T1000 (cell line): ENCODE measurements at regions not wholly inside any gene's neighbourhood (a gene's known extent, or its start where the extent isn't known, plus 50 kb on each side); places are given as distances from the start of the nearest gene placed in this dataset.
"Not testable (repeated sequence)": the region's sequence is repeated elsewhere in the genome, so short reads cannot be mapped to it uniquely, and the experiment has no call there.

Source experiments
- DNase-seq: peaks from one replicate; lab custom pipeline; 2025; ENCODE audit warnings: mixed read lengths; lab: John Stamatoyannopoulos, UW

DNA sequence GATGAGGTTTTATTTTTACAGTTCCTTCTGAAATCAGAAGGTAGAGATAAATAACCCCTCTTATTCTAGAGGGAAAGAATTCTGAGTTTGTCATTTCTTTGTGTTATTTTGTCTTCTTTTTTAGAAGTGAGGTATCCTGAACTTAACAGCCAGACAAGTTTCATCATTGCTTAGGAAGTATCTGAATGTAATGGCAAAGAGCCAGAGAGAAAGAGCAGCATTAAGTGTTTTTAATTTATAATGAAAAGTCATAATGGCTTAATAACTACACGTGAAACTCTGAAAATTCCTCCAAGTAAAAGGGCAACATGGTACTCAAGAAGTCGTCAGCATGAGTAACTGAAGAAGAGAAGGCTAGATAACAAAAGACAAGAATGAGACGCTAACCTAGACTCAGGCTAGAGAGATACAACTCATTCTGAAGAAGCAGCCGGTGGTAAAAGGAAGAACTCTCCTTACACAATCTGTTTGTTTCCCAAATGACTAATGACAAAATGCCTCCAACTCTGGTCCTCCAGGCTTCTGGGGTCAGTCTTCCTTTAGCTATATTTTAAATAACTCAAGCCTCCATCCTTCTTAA is 116.2 kb upstream of the NECTIN3 start:
- DNase-seq, result no peak

DNA sequence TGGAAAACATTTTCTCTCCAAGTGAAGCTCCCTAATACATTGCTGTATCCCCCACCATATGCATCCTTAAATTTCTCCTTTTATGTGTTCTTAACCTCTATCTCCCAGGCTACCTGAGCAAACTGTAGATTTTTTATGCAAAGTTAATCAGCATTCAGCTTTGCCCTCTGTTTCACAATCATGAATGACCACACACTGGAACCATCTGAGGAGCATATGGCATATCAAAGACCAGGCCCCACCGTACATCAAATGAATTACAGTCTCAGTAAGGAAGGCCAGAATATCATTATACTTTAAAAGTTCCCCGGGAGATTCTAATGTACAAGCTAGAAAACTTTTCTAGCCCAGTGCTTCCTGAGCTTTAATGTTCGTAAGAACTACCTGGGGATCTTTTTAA is 115.5 kb upstream of the NECTIN3 start:
- DNase-seq, result no peak

DNA sequence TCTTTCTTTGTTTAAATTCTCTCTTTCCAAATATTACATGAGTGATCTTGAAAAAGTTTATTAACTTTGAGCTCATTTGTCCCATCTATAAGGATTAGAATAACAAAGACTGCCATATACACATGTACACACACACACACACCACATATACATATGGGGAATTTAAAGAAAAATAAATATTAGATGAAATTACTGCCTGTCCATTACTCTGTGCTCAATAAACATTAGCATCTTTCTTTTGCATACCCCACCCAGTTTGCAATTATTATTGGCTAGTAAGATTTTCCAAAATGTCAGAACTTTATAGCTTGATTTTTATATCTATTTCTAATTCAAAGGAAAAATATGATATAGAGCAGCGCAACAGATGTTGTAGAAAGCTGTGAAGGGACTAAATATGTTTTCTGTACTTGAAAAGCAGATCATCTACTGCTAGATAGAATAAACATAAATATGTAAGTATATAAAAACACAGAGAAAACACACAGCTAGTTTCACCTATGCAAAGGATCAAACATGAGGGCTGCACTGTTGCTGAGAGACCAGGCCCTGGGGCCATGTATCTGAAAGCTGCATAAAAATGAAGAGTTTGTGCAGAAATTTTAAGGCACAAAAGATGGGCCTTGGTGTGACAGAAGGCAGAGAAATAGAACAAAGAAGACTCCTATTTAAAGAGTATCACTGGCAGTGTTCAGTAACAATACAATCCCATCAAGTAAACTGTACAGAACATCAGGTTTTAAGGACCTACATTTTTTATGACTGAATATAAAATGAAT is 114.2 kb upstream of the NECTIN3 start:
- DNase-seq, result no peak

DNA sequence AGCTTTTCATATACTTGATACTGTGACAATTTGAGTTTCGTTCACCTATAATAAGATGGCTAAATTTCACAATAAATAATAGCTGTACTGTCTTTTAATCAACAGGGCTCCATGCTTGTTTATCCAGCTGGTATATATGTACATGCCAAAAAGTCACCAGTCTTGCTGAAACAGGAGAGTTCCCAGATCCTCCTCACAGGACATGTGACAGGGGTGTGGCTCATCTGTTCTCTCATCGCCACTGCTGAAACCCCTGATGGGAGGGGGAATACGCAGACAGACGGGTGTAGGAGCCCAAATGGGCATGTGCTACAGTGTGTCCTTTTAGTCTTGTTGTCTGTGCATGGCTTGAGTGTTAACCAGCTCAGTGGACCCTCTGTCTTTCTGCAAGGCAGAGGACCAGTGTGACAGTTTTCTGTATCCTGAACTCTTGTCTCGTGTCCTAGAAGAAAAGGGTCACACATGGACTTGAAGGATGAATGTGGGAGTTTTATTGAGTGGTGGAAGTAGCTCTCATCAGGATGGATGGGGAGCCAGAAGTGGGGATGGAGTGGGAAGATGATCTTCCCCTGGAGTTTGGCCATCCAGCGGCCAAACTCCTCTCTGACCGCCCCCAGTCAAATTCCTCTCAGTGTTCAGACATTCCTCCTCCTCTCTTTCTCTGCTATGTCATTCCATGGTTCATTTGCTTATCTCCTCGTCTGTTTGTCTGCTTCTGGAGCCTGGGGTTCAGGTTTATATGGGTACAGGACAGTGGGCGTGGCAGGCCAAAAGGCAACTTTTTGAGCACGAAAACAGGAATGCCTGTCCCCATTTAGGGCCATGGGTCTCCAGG is 113.1 kb upstream of the NECTIN3 start:
- DNase-seq, result no peak

DNA sequence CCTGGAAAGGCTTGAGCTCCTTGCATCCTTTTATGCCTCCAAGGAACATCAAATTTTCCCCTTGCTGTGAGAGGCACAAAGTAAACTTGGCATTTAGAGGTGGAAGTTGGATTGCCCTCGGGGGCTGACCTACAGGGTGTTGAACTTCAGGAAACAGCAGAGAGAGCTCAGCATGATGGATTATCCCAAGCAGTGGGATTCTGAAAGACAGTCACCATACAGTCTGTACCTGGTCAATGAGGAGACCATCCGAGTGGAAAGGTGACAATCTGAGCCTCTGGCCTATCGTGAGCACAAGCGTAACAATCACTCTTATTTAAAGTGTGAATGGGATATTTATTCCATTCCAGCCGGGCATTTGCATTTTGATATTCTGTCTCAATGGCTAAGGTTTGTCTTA is 105.6 kb upstream of the NECTIN3 start:
- DNase-seq, result no peak

DNA sequence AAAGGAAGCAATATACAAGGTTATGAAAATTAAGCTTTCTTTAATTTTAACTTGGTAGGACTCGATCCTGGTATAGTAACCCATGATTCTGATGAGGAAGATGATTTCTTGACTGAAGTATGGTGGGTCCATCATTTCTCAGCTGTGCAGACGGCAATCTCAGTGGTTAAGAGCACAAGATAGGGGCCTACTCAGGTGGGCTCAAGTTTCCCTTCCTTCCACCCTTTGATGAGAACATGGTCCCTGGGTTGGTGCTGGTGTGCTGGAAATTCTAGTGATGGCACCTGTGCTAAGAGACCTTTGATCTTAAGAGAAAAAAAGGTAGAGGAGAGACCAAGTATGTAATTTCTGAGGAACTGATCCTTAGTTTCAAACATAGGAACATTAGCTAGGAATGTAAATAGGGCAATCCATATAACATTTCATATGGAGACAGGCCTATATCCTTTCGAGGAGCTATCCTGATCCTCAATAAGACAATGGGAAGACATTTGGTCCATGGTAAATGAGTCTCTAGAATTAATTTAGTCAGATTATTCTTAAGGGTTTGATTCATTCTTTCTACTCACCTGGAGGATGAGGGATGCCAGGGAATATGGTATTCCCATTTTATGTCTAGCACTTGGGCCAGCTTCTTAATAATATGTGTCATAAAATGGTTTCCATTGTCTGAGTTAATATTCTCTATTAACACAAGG is 104.5 kb upstream of the NECTIN3 start:
- DNase-seq, result no peak

DNA sequence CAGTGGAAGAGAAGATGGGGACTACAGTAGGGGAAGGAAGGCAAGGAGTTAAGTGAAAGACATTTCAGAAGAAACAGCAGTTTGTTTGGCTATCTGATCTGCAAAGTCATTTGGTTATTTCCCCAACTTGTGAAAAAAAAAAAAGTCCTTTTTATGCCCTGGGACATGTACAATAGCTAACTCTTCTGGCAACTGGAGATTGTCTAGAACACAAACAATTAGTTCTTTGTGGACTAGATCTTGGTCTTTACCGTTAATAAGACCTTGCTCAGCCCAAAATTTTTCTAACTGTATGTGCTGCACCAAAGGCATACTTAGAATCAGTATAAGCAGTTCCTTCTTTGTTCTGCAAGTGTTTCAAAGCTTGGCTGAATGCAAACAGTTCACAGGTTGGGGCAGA is 103.5 kb upstream of the NECTIN3 start:
- DNase-seq, result no peak

DNA sequence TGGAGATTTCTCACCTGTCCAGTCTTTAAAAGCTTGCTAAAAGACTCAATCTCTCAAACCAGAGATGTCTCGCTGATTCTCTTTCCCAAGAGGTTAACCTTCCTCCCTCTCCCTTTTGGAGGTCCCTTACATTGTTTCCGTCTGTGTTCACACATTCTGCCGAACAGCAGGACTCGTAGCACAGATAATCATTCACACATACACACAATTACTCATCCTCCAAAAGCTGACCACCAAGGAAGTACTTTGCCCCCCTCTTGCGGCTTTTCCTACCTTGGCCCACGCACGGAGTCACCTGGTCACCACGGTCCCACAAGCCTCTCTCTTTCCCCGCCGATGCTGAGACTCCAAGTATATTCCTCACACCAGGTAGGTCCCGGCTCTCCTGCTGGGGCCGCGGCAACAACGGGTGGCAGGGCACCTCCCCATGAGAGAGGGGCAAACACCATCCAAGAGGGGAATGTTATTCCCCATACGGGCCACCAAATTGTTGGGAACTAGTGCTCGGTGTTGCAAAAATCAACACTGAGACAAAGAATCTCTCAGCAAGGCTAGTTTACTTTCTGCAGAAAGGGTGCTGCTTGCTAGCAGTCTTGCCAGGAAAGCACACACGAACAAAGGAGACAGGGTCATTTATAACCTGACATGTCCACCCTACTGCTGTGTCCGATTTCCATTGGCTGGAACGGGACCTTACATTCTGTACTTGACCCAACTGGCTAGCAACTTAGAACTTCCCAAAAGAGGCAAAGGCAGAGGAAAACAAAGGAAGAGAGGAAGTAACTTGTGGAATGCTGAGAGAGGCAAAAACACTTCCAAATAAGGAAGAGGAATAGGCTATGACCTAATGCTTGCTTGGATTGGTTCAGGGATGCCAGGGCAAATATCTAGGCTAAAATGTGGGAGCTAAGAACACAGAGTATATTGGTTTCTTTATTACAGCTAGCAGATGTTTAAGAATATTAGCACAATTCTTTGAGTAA is 102.1 kb upstream of the NECTIN3 start:
- peak; percentile 75 for DNase-seq

DNA sequence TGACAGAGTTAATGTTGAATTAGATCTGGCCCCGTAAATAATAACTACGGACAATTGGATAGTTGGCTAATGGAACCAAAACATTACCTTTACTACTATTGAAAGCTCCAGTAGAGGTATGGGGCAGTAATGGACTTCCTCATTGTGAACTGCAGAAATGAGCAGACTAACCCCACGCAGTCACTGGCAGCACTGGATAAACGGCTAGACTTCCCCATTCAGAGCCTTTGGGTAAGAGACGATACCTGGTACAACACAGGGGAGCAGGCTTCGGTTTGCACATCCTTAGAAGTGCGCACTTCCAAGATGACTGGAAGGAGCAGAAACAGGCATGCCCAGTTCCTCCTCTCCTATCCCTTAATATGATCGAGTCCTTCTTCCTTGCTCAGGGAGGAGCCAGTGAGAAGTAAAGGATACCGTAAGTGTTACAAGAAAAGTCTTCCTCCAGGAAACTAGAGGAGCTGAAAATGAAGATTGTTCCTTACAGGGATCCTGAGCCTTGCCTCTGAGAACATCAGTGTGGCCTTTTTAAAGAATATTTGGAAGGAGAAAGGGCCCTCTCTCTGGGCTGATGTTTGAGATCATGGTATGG is 100.5 kb upstream of the NECTIN3 start:
- DNase-seq, result peak; percentile 40

DNA sequence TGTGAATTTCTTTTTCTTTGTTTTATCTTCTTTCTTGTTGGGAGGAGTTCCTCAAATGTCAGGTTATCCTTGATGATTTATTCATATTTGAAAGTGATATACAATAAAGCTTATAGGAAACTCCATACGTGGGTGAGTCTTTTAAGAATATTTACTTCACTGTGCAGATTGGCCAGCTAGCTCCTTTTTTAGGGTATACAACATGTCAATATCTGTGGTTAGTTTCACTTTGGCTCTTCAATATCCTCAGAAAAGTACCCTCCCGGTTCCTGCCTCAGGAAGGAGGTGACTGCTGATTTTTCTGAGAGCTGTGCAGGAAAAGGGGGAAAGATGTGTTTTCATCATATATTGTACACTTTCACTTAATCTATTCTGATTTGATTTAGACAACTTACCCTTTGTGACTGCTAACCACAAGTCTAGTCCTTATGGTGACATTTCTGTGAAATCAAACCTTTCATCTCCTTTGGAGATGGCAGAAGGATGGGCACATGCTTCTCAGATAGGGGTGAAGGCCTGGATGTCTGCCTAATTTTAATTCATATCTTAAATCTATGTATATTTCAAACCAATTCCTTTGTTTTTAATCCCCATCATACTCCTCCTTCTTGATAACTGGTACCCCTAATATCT is 98.2 kb upstream of the NECTIN3 start:
- DNase-seq, result no peak

DNA sequence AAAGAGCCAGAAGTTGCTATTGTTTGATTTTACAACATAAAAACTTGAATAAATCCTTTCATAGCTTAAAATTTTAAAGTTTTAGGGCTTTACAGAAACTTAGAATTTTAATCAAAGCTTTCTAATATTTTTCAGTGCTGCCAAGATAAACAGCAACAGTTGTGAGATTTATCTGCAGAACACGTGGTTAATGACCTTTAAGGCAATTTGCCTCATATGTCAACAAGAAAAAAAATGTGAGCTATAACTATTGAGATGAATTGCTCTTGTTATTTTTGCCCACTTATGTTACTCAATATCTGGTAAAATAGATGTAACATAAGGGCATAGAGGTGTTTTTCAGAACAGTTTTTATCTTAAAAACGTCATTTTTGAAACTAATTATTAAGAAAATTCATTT is 96.7 kb upstream of the NECTIN3 start:
- DNase-seq, result no peak

DNA sequence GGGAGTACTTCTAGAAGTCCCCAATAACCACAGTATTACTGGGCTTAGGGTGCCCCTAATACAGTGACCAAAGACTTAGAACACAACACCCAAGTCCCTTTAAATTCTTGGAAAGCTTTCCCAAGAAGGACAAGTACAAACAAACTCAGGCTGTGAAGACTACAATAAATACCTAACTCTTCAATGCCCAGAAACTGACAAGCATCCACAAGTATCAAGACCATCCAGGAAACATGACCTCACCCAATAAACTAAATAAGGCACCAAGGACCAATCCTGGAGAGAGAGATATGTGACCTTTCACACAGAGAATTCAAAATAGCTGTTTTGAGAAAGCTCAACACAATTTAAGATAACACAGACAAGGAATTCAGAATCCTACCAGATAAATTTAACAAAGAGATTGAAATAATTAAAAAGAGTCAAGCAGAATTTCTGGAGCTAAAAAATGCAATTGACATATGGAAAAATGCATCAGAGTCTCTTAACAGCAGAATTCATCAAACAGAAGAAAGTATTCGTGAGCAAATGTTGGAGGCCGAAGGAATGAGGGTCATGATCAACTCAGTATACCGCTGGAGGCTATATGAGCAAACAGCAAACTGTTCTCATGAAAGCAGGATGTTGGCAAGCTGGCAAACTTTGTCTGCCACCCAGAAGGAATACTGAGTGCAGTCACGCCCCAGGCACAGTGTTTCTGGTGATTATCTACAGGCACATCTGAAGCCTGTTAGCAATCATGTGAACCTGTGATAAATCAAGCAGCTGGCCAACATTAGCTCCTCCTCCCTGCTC is 87.0 kb upstream of the NECTIN3 start:
- DNase-seq, result peak; percentile 58

DNA sequence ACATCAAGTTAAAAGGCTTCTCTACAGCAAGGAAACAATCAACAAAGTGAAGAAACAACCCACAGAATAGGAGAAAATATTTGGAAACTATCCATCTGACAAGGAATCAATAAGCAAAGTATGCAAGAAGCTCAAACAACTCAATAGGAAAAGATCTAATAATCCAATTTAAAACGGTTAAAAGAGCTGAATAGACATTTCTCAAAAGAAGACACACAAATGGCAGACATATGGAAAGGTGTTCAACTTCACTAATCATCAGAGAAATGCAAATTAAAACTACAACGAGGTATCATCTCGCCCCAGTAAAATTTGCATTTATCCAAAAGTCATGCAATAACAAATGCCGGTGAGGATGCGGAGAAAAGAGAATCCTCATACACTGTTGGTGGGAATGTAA is 82.2 kb upstream of the NECTIN3 start:
- no peak for DNase-seq

DNA sequence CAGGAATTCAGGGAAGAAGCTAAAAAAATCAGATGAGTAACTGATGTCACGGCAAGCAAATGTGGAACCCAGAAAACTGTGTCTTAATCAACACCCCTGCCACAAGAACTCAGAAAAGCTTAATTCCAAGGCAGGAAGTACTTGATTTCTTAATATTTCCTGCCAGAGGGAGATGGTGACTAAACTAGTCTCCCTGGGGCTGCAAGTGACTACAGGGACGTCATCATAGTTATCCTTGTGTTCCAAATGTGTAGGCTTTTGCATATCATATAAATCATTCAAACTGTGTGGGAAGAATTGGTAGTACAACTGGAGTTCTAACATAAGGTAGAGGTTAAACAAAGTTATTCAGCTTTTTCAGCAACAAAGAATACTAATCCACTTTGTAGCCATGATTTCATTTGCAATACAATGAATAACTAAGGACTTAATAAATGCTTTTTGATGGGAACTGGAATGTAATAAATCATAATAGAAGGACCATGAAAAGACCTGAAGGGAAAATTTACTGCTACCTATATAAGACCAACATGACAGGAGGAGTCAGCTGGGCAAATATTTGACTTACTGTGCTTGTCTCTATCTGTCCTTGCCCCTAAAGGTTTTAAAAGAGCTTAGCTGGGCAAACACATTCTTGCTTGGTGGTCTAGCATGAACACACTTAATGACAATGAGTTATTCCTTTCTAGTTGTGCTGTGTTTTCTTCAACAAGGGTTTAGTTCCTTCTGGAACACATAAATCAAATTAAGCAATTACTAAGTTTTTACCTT is 76.0 kb upstream of the NECTIN3 start:
- no peak for DNase-seq

DNA sequence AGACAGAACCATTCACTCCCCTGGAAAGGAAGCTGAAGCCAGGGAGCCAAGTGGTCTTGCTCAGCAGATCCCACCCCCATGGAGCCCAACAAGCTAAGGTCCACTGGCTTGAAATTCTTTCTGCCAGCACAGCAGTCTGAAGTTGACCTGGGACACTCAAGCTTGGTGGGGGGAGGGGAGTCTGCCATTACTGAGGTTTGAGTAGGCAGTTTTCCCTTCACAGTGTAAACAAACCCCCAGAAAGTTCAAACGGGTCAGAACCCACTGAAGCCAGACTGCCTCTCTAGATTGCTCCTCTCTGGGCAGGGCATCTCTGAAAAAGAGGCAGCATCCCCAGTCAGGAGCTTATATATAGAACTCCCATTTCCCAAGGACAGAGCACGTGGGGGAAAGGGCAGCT is 72.8 kb upstream of the NECTIN3 start:
- not testable (repeated sequence) for DNase-seq

DNA sequence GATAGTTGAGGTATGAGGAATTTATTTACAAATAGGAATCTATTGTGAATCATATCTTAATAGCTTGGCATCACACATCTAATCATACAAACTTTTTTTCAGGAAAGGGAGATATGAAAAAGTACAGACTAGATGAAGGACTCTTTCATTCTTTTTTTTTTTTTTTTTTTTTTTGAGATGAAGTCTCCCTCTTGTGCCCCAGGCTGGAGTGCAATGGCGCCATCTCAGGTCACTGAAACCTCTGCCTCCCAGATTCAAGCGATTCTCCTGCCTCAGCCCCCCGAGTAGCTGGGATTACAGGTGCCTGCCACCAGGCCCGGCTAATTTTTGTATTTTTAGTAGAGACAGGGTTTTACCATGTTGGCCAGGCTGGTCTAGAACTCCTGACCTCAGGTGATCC is 65.1 kb upstream of the NECTIN3 start:
- not testable (repeated sequence) for DNase-seq

DNA sequence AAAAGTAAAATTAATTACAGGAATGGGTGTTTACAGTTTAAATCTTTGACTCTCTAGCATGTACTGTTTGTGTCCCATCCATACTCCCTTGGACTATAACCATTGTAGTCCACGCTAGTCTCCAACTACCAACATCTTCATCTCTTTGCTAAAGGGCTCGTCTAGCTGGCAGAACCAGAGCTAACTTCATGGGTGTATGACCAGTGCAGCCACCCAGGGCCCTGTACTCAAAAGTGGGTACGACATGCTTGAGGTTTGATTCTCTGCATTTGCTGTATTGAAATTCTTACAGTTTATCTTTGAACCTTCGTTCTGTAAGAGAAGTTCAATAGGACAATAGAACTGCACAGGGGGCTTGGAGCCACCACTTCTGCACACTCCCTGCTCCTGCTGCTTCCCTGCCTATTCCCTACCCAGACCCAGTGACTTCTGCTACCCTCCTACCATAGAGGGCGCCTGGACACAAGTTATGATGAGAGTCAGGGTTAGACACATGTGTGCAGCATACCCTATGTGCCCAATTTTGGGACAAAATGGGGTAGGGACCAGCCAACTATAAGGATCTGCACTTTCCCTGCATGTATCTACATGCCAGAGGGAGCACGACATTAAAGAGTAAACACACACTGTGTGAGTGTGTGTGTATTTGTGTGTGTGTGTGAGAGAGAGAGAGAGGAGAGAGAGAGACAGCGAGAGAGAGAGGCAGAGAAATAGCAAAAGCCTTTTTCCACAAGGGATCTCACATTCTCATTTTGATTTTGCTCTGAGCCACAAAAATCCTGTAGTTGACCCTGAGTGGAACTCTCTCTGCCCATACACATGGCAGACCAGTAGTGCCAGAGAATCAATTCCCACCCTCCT is 59.0 kb upstream of the NECTIN3 start:
- DNase-seq, result no peak
